Esophagus squamous epithelium (tissue), 5 donors: ENCODE measurements at regions not wholly inside any gene's neighbourhood (a gene's known extent, or its start where the extent isn't known, plus 50 kb on each side); places are given as distances from the start of the nearest gene placed in this dataset.
A peak's percentile ranks its signal among the peaks of the same experiment; 100 is the strongest.

Source experiments
- DNase-seq: peaks from one replicate; lab custom pipeline; 2025; lab: John Stamatoyannopoulos, UW
- H3K27ac ChIP-seq, 4 donors: fragments of 200-600 bp; sonication (generic); one replicate each; pipeline ENCODE4 v1.5.1; 2016 to 2019; ENCODE audit warnings: mild to moderate bottlenecking in 1 of 4
- H3K27me3 ChIP-seq, 4 donors: fragments of 200-600 bp; sonication (generic); 1 replicate in 3 of 4; 2 replicates in 1 of 4; pipeline versions ENCODE4 v1.5.1 to v1.6.0; 2017 to 2021; ENCODE audit warnings: antibody characterized with exemption in 1 of 4
- H3K36me3 ChIP-seq, 3 donors: fragments of 200-600 bp; sonication (generic); one replicate each; pipeline ENCODE4 v1.5.1; 2016 to 2019
- H3K4me1 ChIP-seq, 3 donors: fragments of 200-600 bp; sonication (generic); one replicate each; pipeline ENCODE4 v1.5.1; 2017 to 2019
- H3K4me3 ChIP-seq, 4 donors: fragments of 200-600 bp; sonication (generic); 1 replicate in 3 of 4; 2 replicates in 1 of 4; pipeline ENCODE4 v1.5.1; 2016 to 2019; ENCODE audit warnings: mild to moderate bottlenecking in 2 of 4, moderate library complexity in 1 of 4
- H3K9me3 ChIP-seq, 3 donors: fragments of 200-600 bp; sonication (generic); one replicate each; pipeline ENCODE4 v1.5.1; 2016 to 2019
- CTCF ChIP-seq, 6 experiments: fragments of 450-650 bp in 4 of 6; fragments of 200-600 bp in 2 of 6; sonication (generic) in 2 of 6; IDR thresholded peaks; one replicate each; pipeline ENCODE4 v1.5.1; 2016 to 2019; ENCODE audit warnings: antibody characterized with exemption in 6 of 6, mild to moderate bottlenecking in 4 of 6, moderate library complexity in 4 of 6
- POLR2A ChIP-seq, 4 donors: fragments of 450-650 bp; IDR thresholded peaks; one replicate each; pipeline ENCODE4 v1.6.1; 2017; ENCODE audit warnings: antibody characterized with exemption in 4 of 4, mild to moderate bottlenecking in 4 of 4, moderate library complexity in 3 of 4
- WGBS, 2 donors: methylation state at CpG; one replicate each; pipeline ENCODE4 v1.1.5; 2018; 5-methylcytosine and 5-hydroxymethylcytosine counted together
- intact Hi-C: fragments of 100-400 bp; cut with DNase I; formaldehyde crosslinking; loops from one replicate; pipeline ENCODE4 v1.15.0; 2022
- donor health status: DM: yes; HTN: yes; CAD: no.

- Histone ChIP-seq H3K36me3 (no peaks in the 10 kb centered on the region), H3K27ac (no peak overlapping the region), H3K27me3 (peaks cover 0 to 6% (median 0%) of the 10 kb centered on the region in 4 donors), H3K4me1 (no peaks in the 10 kb centered on the region), H3K9me3 (no peaks in the 10 kb centered on the region), H3K4me3 (no peak overlapping the region)
- DNase-seq, result no peak
- 86 to 96% methylated on average over 2 of the region's 2 CpGs for WGBS, 2 donors
- intact Hi-C loops, result no loop called here
- no peak for TF ChIP-seq POLR2A (IDR thresholded peaks at IDR 0.05)
- TF ChIP-seq CTCF (IDR thresholded peaks at IDR 0.05), result no peak
Measured at GRCh38 chr5:146940295-146940694, 61.7 kb upstream of the PPP2R2B start.

- no peak for DNase-seq
- H3K4me3 ChIP-seq, result no peak overlapping the region
Measured at GRCh38 chr5:146944019-146944418, 65.5 kb upstream of the PPP2R2B start.

GRCh38 chr5:146944764-146945616 lies 66.4 kb upstream of the PPP2R2B start:
- Histone ChIP-seq H3K9me3 (no peaks in the 10 kb centered on the region), H3K4me1 (no peaks in the 10 kb centered on the region), H3K27ac (no peak overlapping the region), H3K36me3 (no peaks in the 10 kb centered on the region), H3K4me3 (no peak overlapping the region), H3K27me3 (no peaks in the 10 kb centered on the region)
- intact Hi-C loops, result no loop called here
- 69% methylated on average over 4 of the region's 4 CpGs for WGBS, 2 donors
- TF ChIP-seq CTCF (IDR thresholded peaks at IDR 0.05), result no peak
- no peak for TF ChIP-seq POLR2A (IDR thresholded peaks at IDR 0.05)
- DNase-seq, result no peak

More at GRCh38 chr5:146944019-146944418, 65.5 kb upstream of the PPP2R2B start:
- WGBS, 2 donors, result 90 to 98% methylated on average over 3 of the region's 3 CpGs
- Histone ChIP-seq H3K9me3 (no peaks in the 10 kb centered on the region), H3K27me3 (no peaks in the 10 kb centered on the region), H3K36me3 (no peaks in the 10 kb centered on the region), H3K4me1 (no peaks in the 10 kb centered on the region), H3K27ac (no peak overlapping the region)
- TF ChIP-seq POLR2A (IDR thresholded peaks at IDR 0.05), result no peak
- TF ChIP-seq CTCF (IDR thresholded peaks at IDR 0.05), result no peak
- intact Hi-C loops, result no loop called here

- H3K4me3 ChIP-seq, result no peak overlapping the region
- DNase-seq, result no peak
- WGBS, 2 donors, result 45 to 65% methylated on average over 5 of the region's 5 CpGs
- H3K4me1 ChIP-seq, result no peaks in the 10 kb centered on the region
- H3K27me3 ChIP-seq, result no peaks in the 10 kb centered on the region
- H3K36me3 ChIP-seq, result no peaks in the 10 kb centered on the region
- H3K27ac ChIP-seq, result no peak overlapping the region
- TF ChIP-seq CTCF (IDR thresholded peaks at IDR 0.05) (no peak), POLR2A (IDR thresholded peaks at IDR 0.05) (no peak)
- intact Hi-C loops, result no loop called here
- no peaks in the 10 kb centered on the region for H3K9me3 ChIP-seq
Measured at GRCh38 chr5:146945617-146946084, 67.1 kb upstream of the PPP2R2B start.

- H3K4me1 ChIP-seq, result no peaks in the 10 kb centered on the region
- DNase-seq, result no peak
- no peak overlapping the region for H3K4me3 ChIP-seq
- intact Hi-C loops, result no loop called here
- peak in 3 of 6 experiments; percentile 19 to 52 (median 26) for TF ChIP-seq CTCF (IDR thresholded peaks at IDR 0.05)
- TF ChIP-seq POLR2A (IDR thresholded peaks at IDR 0.05), result no peak
- no peaks in the 10 kb centered on the region for H3K36me3 ChIP-seq
- H3K27ac ChIP-seq, result no peak overlapping the region
- WGBS, 2 donors, result 63 to 67% methylated on average over 7 of the region's 7 CpGs
- H3K27me3 ChIP-seq, result no peaks in the 10 kb centered on the region
- no peaks in the 10 kb centered on the region for H3K9me3 ChIP-seq
Measured at GRCh38 chr5:146947181-146947941, 68.8 kb upstream of the PPP2R2B start.
